GM06990 (cell line): ENCODE measurements at regions not wholly inside any gene's neighbourhood (a gene's known extent, or its start where the extent isn't known, plus 50 kb on each side); places are given as distances from the start of the nearest gene placed in this dataset.

Source experiments
- DNase-seq: peaks from one replicate; pipeline ENCODE4 v3.0.0-alpha.2; 2011; ENCODE audit not compliant: insufficient read length; ENCODE audit errors: extremely low read depth
- H3K27me3 ChIP-seq: replicated peaks from 2 replicates; pipeline ENCODE4 v1.6.0; 2011; ENCODE audit warnings: low read length; ENCODE audit not compliant: control insufficient read depth, insufficient read depth
- H3K36me3 ChIP-seq: 2 replicates; pipeline ENCODE4 v1.5.1; 2011; ENCODE audit warnings: low read length; ENCODE audit not compliant: control insufficient read depth, insufficient read depth
- H3K4me3 ChIP-seq: replicated peaks from 2 replicates; pipeline ENCODE4 v1.5.1; 2011; ENCODE audit warnings: low read depth, mild to moderate bottlenecking, control low read depth, low read length
- CTCF ChIP-seq: IDR thresholded peaks from 2 replicates; pipeline ENCODE4 v1.5.1; 2011; ENCODE audit warnings: low read length, control low read depth, mild to moderate bottlenecking, inconsistent platforms; ENCODE audit not compliant: insufficient read depth, poor library complexity, severe bottlenecking

- TF ChIP-seq CTCF = no peak
Observed at GRCh38 chr4:22047793-22048192, 99.2 kb upstream of the KCNIP4 start.

GRCh38 chr4:22045051-22045630 lies 96.6 kb upstream of the KCNIP4 start:
- H3K4me3 ChIP-seq = no peak overlapping the region
- TF ChIP-seq CTCF = no peak
- H3K36me3 ChIP-seq = no peaks in the 10 kb centered on the region
- DNase-seq = no peak
- H3K27me3 ChIP-seq = no peaks in the 10 kb centered on the region

More at GRCh38 chr4:22047793-22048192, 99.2 kb upstream of the KCNIP4 start:
- no peak overlapping the region for H3K4me3 ChIP-seq
- no peaks in the 10 kb centered on the region for H3K27me3 ChIP-seq
- no peaks in the 10 kb centered on the region for H3K36me3 ChIP-seq
- DNase-seq = no peak

DNA sequence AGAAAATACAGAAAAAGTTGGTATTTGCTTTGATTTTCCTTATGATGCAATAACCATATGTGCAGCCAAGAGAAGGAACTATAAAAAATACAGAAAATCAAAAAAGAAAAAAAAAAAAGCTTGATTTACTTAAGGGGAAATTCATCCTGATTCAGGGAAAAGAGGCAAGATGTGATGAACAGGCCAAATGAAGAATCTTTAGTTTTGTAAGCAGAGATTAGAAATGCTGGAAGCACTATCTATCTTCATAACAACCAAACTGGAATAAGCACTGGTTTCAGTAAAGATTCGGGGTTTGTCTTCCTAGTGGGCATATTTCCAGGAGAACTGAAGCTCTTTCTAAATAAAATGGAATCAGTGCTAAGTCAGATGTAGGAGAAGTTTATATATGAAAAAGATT lies 82.9 kb upstream of the KCNIP4 start:
- no peak for TF ChIP-seq CTCF
- no peak for DNase-seq
- no peak overlapping the region for H3K4me3 ChIP-seq
- no peaks in the 10 kb centered on the region for H3K27me3 ChIP-seq
- H3K36me3 ChIP-seq = no peaks in the 10 kb centered on the region

DNA sequence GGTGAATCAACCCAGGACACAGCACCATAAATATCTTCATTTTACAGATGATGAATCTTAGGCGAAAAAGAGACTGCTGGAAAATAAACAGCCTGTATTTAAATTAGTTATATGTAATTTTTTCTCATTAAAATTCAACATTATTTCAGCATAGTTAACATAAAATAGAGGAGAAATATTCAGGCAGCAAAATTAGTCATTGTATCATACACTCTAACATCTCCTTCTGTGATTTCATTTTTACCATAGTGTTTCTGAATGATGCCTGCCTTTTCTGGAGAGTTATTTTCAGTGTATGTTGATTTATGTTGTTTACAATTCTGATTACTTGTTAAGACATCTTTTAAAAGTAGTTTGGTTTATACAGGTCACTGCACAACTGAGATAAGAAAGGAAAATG lies 82.3 kb upstream of the KCNIP4 start:
- Histone ChIP-seq H3K36me3 (no peaks in the 10 kb centered on the region), H3K27me3 (no peaks in the 10 kb centered on the region), H3K4me3 (no peak overlapping the region)
- TF ChIP-seq CTCF = no peak
- DNase-seq = no peak

DNA sequence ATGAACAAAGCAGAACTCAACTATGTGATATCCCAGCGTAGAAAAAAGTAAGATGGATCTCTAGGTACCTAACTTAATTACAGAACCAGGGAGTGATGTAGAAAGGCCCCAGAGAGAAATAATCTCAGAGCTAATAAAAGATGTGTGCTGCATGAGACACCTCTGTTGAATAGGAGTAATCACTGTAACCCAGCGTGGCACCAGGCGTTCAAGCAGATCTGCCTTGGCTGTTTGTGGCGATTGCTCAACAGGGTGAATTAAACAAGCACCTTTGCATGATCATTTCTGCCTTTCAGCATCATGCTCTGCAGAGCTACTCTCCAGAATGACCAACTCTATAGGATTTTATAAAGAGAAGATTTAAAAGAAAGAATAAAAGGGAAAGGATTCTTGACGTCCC lies 81.7 kb upstream of the KCNIP4 start:
- no peak for TF ChIP-seq CTCF
- Histone ChIP-seq H3K36me3 (no peaks in the 10 kb centered on the region), H3K27me3 (no peaks in the 10 kb centered on the region), H3K4me3 (no peak overlapping the region)
- no peak for DNase-seq

DNA sequence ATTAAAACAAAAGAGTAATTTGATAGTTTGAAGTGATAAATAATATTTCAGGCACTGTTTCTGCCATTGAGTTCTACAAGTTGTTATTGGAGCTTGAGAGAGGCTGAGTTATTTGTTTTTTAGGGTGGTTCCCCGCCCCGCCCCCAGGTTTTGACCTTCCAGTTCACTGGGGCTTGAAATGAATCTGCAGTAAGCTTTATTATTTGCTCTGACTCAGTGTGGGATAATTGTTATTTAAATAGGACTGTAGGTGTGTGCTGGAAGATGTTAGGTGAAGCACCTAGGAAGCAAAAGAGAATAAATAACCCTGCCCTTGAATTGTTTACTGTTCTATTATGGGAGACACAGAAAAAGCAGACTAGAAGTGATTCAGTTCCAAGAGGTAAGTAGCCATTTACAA lies 81.2 kb upstream of the KCNIP4 start:
- Histone ChIP-seq H3K27me3 (no peaks in the 10 kb centered on the region), H3K4me3 (no peak overlapping the region), H3K36me3 (no peaks in the 10 kb centered on the region)
- no peak for TF ChIP-seq CTCF
- DNase-seq = no peak
